IMR-90 (cell line): ENCODE measurements at regions not wholly inside any gene's neighbourhood (a gene's known extent, or its start where the extent isn't known, plus 50 kb on each side); places are given as distances from the start of the nearest gene placed in this dataset.

Experiments used
- ATAC-seq: fragments of 200-7000 bp; cut with Tn5 transposase; 2 replicates; pipeline ENCODE4 v1.9.1; 2020; ENCODE audit warnings: low read depth, mild to moderate bottlenecking, moderate library complexity
- BruUV-seq: library from RNA; stranded (reverse); fragments of 400-500 nt; replicated peaks from 2 replicates; lab custom pipeline; 2021; lab: Mats Ljungman, UMichigan
- CTCF ChIA-PET: fragments of 300-600 bp; formaldehyde crosslinking; extraction: SDS; loops from one replicate; lab custom pipeline; 2021; ENCODE audit warnings: antibody characterized with exemption; lab: Yijun Ruan, JAX
- POLR2A ChIA-PET: fragments of 300-600 bp; sonication (Branson Sonifier 250); formaldehyde crosslinking; loops from one replicate; lab custom pipeline; 2022; ENCODE audit warnings: antibody characterized with exemption; ENCODE audit not compliant: unreplicated experiment; lab: Charles Lee
- DNase-seq: peaks from one replicate; pipeline ENCODE4 v3.0.0; 2013
- H2AFZ ChIP-seq: replicated peaks from 2 replicates; pipeline ENCODE3; 2013; ENCODE audit warnings: low read length, mild to moderate bottlenecking; ENCODE audit not compliant: poor library complexity
- H2AK5ac ChIP-seq: 2 replicates; pipeline ENCODE4 v1.6.1; 2013; ENCODE audit warnings: low read depth, low read length, inconsistent platforms
- H2AK9ac ChIP-seq: replicated peaks from 2 replicates; pipeline ENCODE3; 2013; ENCODE audit warnings: mild to moderate bottlenecking, low read depth, low read length, moderate library complexity; ENCODE audit not compliant: poor library complexity
- H2BK120ac ChIP-seq: 2 replicates; pipeline ENCODE4 v1.6.1; 2013; ENCODE audit warnings: low read depth, low read length, inconsistent platforms
- H2BK15ac ChIP-seq: 3 replicates; pipeline ENCODE4 v1.6.1; 2013; ENCODE audit warnings: low read depth, low read length, inconsistent platforms
- H2BK20ac ChIP-seq: 2 replicates; pipeline ENCODE4 v1.6.1; 2013; ENCODE audit warnings: low read depth, mild to moderate bottlenecking, inconsistent platforms, low read length, moderate library complexity
- H2BK5ac ChIP-seq: 2 replicates; pipeline ENCODE4 v1.6.1; 2013; ENCODE audit warnings: mild to moderate bottlenecking, low read depth, low read length, inconsistent platforms; ENCODE audit not compliant: poor library complexity, severe bottlenecking
- H3K14ac ChIP-seq: replicated peaks from 2 replicates; pipeline ENCODE4 v1.6.1; 2013; ENCODE audit warnings: low read depth, low read length, inconsistent platforms
- H3K18ac ChIP-seq: 2 replicates; pipeline ENCODE4 v1.6.1; 2013; ENCODE audit warnings: low read depth, low read length, control low read depth
- H3K23ac ChIP-seq: 2 replicates; pipeline ENCODE4 v1.6.1; 2013; ENCODE audit warnings: low read depth, low read length, inconsistent platforms
- H3K27ac ChIP-seq: 2 replicates; pipeline ENCODE4 v1.5.1; 2013; ENCODE audit warnings: mild to moderate bottlenecking, control low read depth, low read length; ENCODE audit not compliant: insufficient read depth
- H3K27me3 ChIP-seq: 2 replicates; pipeline ENCODE4 v1.6.1; 2013; ENCODE audit warnings: low read length; ENCODE audit not compliant: control insufficient read depth, insufficient read depth
- H3K36me3 ChIP-seq: 2 replicates; pipeline ENCODE4 v1.6.1; 2013; ENCODE audit warnings: low read length, mixed read lengths; ENCODE audit not compliant: control insufficient read depth, insufficient read depth
- H3K4ac ChIP-seq: 2 replicates; pipeline ENCODE4 v1.6.1; 2013; ENCODE audit warnings: low read depth, low read length, inconsistent platforms
- H3K4me1 ChIP-seq: 2 replicates; pipeline ENCODE4 v1.6.1; 2013; ENCODE audit warnings: low read length, mixed read lengths; ENCODE audit not compliant: control insufficient read depth, insufficient read depth
- H3K4me2 ChIP-seq: 2 replicates; pipeline ENCODE4 v1.6.1; 2013; ENCODE audit warnings: low read depth, mild to moderate bottlenecking, control low read depth, low read length, moderate library complexity
- H3K4me3 ChIP-seq: 2 replicates; pipeline ENCODE4 v1.5.1; 2013; ENCODE audit warnings: low read depth, mild to moderate bottlenecking, control low read depth, low read length, moderate library complexity; ENCODE audit not compliant: insufficient read depth
- H3K56ac ChIP-seq: 2 replicates; pipeline ENCODE4 v1.6.1; 2013; ENCODE audit warnings: low read length, inconsistent platforms; ENCODE audit not compliant: insufficient read depth; ENCODE audit errors: extremely low read depth
- H3K79me1 ChIP-seq, 2 experiments: 2 replicates each; pipeline ENCODE4 v1.6.1; 2013; ENCODE audit warnings: low read length in 2 of 2, inconsistent platforms in 1 of 2, low read depth in 1 of 2
- H3K9ac ChIP-seq: 2 replicates; pipeline ENCODE4 v1.6.1; 2013; ENCODE audit warnings: low read depth, low read length, control low read depth
- H3K9me1 ChIP-seq: 2 replicates; pipeline ENCODE4 v1.6.1; 2013; ENCODE audit warnings: low read length, inconsistent platforms; ENCODE audit not compliant: insufficient read depth
- H3K9me3 ChIP-seq: 2 replicates; pipeline ENCODE4 v1.6.1; 2013; ENCODE audit warnings: low read length; ENCODE audit not compliant: control insufficient read depth, insufficient read depth
- H4K20me1 ChIP-seq: 2 replicates; pipeline ENCODE4 v1.6.1; 2013; ENCODE audit warnings: low read length, inconsistent platforms; ENCODE audit not compliant: insufficient read depth
- H4K5ac ChIP-seq: 2 replicates; pipeline ENCODE4 v1.6.1; 2013; ENCODE audit warnings: mild to moderate bottlenecking, low read depth, low read length, control low read depth
- H4K8ac ChIP-seq, 2 experiments: 2 replicates each; pipeline ENCODE4 v1.6.1; 2013; ENCODE audit warnings: low read depth in 2 of 2, low read length in 2 of 2, control low read depth in 1 of 2, inconsistent platforms in 1 of 2
- H4K91ac ChIP-seq: 2 replicates; pipeline ENCODE4 v1.6.1; 2013; ENCODE audit warnings: low read depth, low read length, inconsistent platforms; ENCODE audit not compliant: insufficient read depth
- BHLHE40 ChIP-seq: fragments of 150-350 bp; IDR thresholded peaks from 2 replicates; pipeline ENCODE4 v1.6.1; 2016; ENCODE audit warnings: mild to moderate bottlenecking, low read depth, low read length
- CEBPB ChIP-seq: IDR thresholded peaks from 2 replicates; pipeline ENCODE4 v1.6.1; 2012; ENCODE audit warnings: low read depth, low read length, improper control_type of control experiment
- CHD1 ChIP-seq: IDR thresholded peaks from 2 replicates; pipeline ENCODE4 v1.6.1; 2012; ENCODE audit warnings: low read depth, low read length, improper control_type of control experiment
- FOS ChIP-seq: fragments of 150-350 bp; IDR thresholded peaks from 2 replicates; pipeline ENCODE4 v1.6.1; 2016; ENCODE audit warnings: low read depth, low read length
- MAFK ChIP-seq: IDR thresholded peaks from 2 replicates; pipeline ENCODE4 v1.6.1; 2012; ENCODE audit warnings: low read depth, low read length, improper control_type of control experiment
- MAZ ChIP-seq: IDR thresholded peaks from 2 replicates; pipeline ENCODE4 v1.6.1; 2012; ENCODE audit warnings: low read depth, mild to moderate bottlenecking, low read length, improper control_type of control experiment, moderate library complexity, borderline replicate concordance
- MXI1 ChIP-seq: IDR thresholded peaks from 2 replicates; pipeline ENCODE4 v1.6.1; 2012; ENCODE audit warnings: low read depth, mild to moderate bottlenecking, low read length, moderate library complexity, borderline replicate concordance
- NFE2L2 ChIP-seq: fragments of 150-350 bp; IDR thresholded peaks from 2 replicates; pipeline ENCODE4 v1.6.1; 2016; ENCODE audit warnings: low read depth, mild to moderate bottlenecking, low read length
- POLR2A ChIP-seq: IDR thresholded peaks from 2 replicates; pipeline ENCODE4 v1.6.1; 2012; ENCODE audit warnings: mild to moderate bottlenecking, low read depth, low read length
- RAD21 ChIP-seq: IDR thresholded peaks from 2 replicates; pipeline ENCODE4 v1.6.1; 2012; ENCODE audit warnings: low read length, improper control_type of control experiment
- RCOR1 ChIP-seq: IDR thresholded peaks from 2 replicates; pipeline ENCODE4 v1.6.1; 2012; ENCODE audit warnings: mild to moderate bottlenecking, low read length, improper control_type of control experiment; ENCODE audit not compliant: insufficient replicate concordance
- RFX5 ChIP-seq: IDR thresholded peaks from 2 replicates; pipeline ENCODE4 v1.8.0; 2012; ENCODE audit warnings: low read depth, mild to moderate bottlenecking, low read length, moderate library complexity
- SMC3 ChIP-seq: fragments of 150-350 bp; IDR thresholded peaks from 2 replicates; pipeline ENCODE4 v1.6.1; 2016; ENCODE audit warnings: low read depth, mild to moderate bottlenecking, antibody characterized with exemption, low read length, moderate library complexity
- WGBS, 2 experiments: methylation state at CpG; one replicate each; pipeline versions ENCODE4 v1.1.5 to v1.1.7; 2013; ENCODE audit warnings: missing lambda C conversion rate in 2 of 2; ENCODE audit not compliant: insufficient read length in 1 of 2; ENCODE audit errors: extremely low coverage in 2 of 2; 5-methylcytosine and 5-hydroxymethylcytosine counted together
- dilution Hi-C: fragments of 300-500 bp; cut with HindIII; formaldehyde crosslinking; loops from one replicate; pipeline ENCODE4 v1.14.3; 2018; ENCODE audit warnings: low sequenced_read_pairs; ENCODE audit not compliant: unreplicated experiment
- in situ Hi-C: fragments of 300-500 bp; cut with MboI; formaldehyde crosslinking; loops from 3 replicates; pipeline ENCODE4 v1.14.3; 2019; ENCODE audit warnings: low sequenced_read_pairs, inconsistent platforms, mixed read lengths
- intact Hi-C: fragments of 100-400 bp; cut with micrococcal nuclease; formaldehyde crosslinking; loops from 2 replicates; pipeline ENCODE4 v1.10.0; 2022
- TF ChIP-seq, protein P1 (sequence below): fragments of 150-350 bp; IDR thresholded peaks from 2 replicates; pipeline ENCODE4 v1.6.1; 2017; ENCODE audit warnings: mild to moderate bottlenecking, antibody characterized with exemption, low read length, low read depth
- TF ChIP-seq, protein P2 (sequence below): fragments of 150-350 bp; IDR thresholded peaks from 2 replicates; pipeline ENCODE4 v1.6.1; 2016; ENCODE audit warnings: low read depth, mild to moderate bottlenecking, low read length, moderate library complexity, borderline replicate concordance
- TF ChIP-seq, protein P3 (sequence below): conservative IDR thresholded peaks from 2 replicates; pipeline ENCODE4 v1.5.1; 2012; ENCODE audit warnings: mild to moderate bottlenecking, low read depth, low read length, improper control_type of control experiment

DNA sequence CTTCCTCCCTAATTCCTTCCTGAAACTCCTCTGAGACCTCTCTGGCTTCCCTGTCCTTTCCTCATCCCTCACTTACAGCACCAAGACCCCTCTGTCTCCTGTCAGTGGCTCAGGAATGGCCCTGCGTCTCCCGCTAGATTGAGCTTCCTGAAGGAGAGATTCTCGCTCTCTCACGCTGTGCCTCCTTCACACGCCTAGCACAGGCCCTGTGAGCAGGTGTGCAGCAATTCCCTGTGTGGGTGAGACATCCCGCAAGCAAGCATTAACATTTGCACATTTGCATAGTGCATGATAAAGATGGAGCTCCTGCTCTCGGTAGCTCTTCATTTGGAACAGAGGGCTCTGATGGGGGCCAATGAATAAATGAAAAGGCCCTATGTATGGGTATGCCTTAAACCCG lies 159.8 kb downstream of the ADAMTS15 start:
- peak overlapping the region; percentile 53; the same call in 2 of the 3 replicates for H2BK15ac ChIP-seq
- CTCF ChIA-PET = no interaction called here

More for the DNA sequence above, 159.8 kb downstream of the ADAMTS15 start:
- H2BK5ac ChIP-seq = no peak overlapping the region
- dilution Hi-C loops = no loop called here
- no peaks in the 10 kb centered on the region for H3K36me3 ChIP-seq
- no peak overlapping the region for H3K14ac ChIP-seq
- no peak overlapping the region for H3K23ac ChIP-seq
- no peak overlapping the region; the same call in 1 of the 2 replicates for H3K18ac ChIP-seq
- no peak overlapping the region for H3K56ac ChIP-seq
- no peak overlapping the region for H2AFZ ChIP-seq
- H4K91ac ChIP-seq = peak overlapping the region; percentile 5; the same call in 1 of the 2 replicates
- H3K9me1 ChIP-seq = peaks cover 29% of the 10 kb centered on the region
- H3K9me3 ChIP-seq = no peaks in the 10 kb centered on the region
- H3K4me1 ChIP-seq = peaks cover 24% of the 10 kb centered on the region
- H3K4me3 ChIP-seq = no peak overlapping the region
- 100% methylated on average over 1 of the region's 8 CpGs; no CpG with 5 or more reads in 1 of the 2 experiments for WGBS, 2 experiments
- H3K79me1 ChIP-seq = no peaks in the 10 kb centered on the region
- H4K5ac ChIP-seq = no peak overlapping the region
- H3K4ac ChIP-seq = peak overlapping the region; percentile 27; the same call in 1 of the 2 replicates
- no peak overlapping the region for H2AK5ac ChIP-seq
- in situ Hi-C loops = no loop called here
- intact Hi-C loops = no loop called here
- DNase-seq (no peak), ATAC-seq (no peak)
- TF ChIP-seq POLR2A (no peak), RFX5 (no peak), CHD1 (no peak), RCOR1 (no peak), BHLHE40 (no peak), FOS (no peak), MAFK (no peak), CEBPB (no peak), NFE2L2 (no peak), RAD21 (no peak), MAZ (no peak), MXI1 (no peak), SMC3 (no peak)
- TF ChIP-seq, protein P1, sequence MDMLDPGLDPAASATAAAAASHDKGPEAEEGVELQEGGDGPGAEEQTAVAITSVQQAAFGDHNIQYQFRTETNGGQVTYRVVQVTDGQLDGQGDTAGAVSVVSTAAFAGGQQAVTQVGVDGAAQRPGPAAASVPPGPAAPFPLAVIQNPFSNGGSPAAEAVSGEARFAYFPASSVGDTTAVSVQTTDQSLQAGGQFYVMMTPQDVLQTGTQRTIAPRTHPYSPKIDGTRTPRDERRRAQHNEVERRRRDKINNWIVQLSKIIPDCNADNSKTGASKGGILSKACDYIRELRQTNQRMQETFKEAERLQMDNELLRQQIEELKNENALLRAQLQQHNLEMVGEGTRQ = no peak
- TF ChIP-seq, protein P2, sequence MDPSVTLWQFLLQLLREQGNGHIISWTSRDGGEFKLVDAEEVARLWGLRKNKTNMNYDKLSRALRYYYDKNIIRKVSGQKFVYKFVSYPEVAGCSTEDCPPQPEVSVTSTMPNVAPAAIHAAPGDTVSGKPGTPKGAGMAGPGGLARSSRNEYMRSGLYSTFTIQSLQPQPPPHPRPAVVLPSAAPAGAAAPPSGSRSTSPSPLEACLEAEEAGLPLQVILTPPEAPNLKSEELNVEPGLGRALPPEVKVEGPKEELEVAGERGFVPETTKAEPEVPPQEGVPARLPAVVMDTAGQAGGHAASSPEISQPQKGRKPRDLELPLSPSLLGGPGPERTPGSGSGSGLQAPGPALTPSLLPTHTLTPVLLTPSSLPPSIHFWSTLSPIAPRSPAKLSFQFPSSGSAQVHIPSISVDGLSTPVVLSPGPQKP = no peak
- TF ChIP-seq, protein P3, sequence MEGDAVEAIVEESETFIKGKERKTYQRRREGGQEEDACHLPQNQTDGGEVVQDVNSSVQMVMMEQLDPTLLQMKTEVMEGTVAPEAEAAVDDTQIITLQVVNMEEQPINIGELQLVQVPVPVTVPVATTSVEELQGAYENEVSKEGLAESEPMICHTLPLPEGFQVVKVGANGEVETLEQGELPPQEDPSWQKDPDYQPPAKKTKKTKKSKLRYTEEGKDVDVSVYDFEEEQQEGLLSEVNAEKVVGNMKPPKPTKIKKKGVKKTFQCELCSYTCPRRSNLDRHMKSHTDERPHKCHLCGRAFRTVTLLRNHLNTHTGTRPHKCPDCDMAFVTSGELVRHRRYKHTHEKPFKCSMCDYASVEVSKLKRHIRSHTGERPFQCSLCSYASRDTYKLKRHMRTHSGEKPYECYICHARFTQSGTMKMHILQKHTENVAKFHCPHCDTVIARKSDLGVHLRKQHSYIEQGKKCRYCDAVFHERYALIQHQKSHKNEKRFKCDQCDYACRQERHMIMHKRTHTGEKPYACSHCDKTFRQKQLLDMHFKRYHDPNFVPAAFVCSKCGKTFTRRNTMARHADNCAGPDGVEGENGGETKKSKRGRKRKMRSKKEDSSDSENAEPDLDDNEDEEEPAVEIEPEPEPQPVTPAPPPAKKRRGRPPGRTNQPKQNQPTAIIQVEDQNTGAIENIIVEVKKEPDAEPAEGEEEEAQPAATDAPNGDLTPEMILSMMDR = no peak
- no peak overlapping the region for H2BK120ac ChIP-seq
- no peak overlapping the region for H3K9ac ChIP-seq
- POLR2A ChIA-PET = interaction anchor here (0.6 kb wide), 2 partner anchors 57 to 606 kb away, joined by 3 to 9 read pairs; partner anchors contain the start of gene PRDM10
- no peak overlapping the region; the same call in 1 of the 2 replicates for H2BK20ac ChIP-seq
- no peak overlapping the region for H3K4me2 ChIP-seq
- no peaks in the 10 kb centered on the region for H4K20me1 ChIP-seq
- H3K27ac ChIP-seq = no peak overlapping the region
- no peak overlapping the region for H4K8ac ChIP-seq
- no peak overlapping the region for H2AK9ac ChIP-seq
- BruUV-seq = no TSS peak
- H3K27me3 ChIP-seq = no peaks in the 10 kb centered on the region
